GM19023 (cell line): ENCODE measurements at regions not wholly inside any gene's neighbourhood (a gene's known extent, or its start where the extent isn't known, plus 50 kb on each side); places are given as distances from the start of the nearest gene placed in this dataset.
"Not testable (repeated sequence)": the region's sequence is repeated elsewhere in the genome, so short reads cannot be mapped to it uniquely, and the experiment has no call there.

ENCODE experiments used
- ATAC-seq: cut with Tn5 transposase; IDR thresholded peaks from one replicate; pipeline ENCODE4 v1.9.1; 2021; ENCODE audit warnings: mild to moderate bottlenecking, moderate library complexity; ENCODE audit not compliant: unreplicated experiment

GRCh38 chr6:92114091-92114675 is 1305.2 kb downstream of the EPHA7 start:
- no peak for ATAC-seq

DNA sequence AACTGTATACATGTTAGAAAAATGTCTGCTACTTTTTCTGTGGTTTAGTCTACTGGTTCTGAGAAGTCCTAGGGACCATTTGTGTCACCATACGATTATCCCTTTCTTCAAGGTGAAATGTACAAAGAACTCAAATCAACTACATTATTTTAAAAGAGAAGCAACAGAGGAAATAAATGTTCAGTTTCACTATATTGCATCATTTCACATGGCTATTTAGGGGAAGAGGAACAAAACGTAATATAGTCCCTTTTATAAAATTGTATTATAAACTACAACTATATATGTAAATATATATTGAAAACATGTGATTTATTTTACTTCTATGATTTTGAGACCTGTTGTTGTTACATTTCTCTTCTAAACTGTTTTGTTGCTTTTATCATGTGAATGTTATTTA is 1308.0 kb downstream of the EPHA7 start:
- no peak for ATAC-seq

DNA sequence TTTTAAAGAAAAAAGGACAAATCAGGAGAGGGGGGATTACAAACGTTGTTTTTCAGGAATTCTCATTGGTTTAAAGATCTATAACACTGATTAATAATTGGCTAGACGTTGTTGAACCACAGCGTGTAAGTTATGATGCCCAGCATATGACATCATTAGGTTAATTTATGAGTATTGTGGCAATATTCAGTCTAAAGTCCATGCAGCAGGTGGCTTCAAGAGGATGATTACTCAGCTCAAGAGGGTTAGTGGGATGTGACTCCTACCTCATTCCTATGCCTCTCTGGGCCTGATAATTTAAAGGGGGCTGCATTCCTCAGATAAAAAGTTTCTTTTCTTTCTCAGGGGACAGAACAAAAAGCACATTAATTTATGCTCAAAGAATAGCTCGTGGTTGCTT is 1309.0 kb downstream of the EPHA7 start:
- no peak for ATAC-seq

DNA sequence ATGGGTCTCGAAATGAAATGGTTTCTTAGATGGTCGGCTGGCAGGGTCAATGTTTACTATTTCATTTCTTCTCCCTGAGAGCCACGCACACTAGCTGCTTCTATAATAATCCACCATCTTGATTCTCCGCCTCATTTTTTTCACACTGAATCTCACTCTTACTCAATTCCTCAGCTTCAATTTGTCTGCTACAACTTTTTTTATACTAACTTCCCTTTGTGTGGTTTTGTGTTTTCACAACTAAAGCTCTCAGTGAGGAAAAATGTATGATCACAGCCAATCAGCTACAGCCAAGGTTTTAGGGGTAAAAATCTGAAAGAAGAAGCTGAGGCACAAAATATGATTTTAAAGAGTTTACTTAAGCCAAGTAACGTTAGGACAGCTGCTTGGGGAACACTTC is 1309.4 kb downstream of the EPHA7 start:
- ATAC-seq: no peak

- ATAC-seq: no peak
Measured at GRCh38 chr6:92109256-92109655, 1310.1 kb downstream of the EPHA7 start.

DNA sequence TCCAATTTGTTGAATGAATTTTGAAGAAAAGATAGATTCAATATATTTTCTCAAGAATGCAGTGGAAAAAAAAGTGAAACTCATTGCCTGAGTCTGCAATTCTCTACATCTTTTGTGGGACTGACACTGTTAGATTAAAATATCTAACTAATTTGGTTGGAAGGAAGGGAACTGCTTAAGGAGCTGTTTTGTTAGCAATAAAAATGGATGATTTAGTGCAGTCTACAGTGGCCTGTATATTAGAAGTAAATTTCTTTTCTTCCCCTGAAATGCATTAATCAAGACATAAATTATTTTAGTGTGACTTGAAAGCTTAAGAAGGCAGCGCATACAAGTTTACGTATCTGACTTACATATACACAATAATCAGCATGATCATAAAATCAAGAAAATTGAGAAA is 1332.6 kb downstream of the EPHA7 start:
- ATAC-seq: no peak

DNA sequence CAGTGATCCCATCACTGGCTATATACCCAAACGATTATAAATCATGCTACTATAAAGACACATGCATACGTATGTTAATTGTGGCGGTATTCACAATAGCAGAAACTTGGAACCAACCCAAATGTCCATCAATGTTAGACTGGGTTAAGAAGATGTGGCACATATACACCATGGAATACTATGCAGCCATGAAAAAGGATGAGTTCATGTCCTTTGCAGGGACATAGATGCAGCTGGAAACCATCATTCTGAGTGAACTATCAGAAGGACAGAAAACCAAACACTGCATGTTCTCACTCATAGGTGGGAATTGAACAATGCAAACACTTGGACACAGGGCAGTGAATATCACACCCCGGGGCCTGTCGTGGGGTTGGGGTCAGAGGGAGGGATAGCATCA is 1335.4 kb downstream of the EPHA7 start:
- ATAC-seq: not testable (repeated sequence)

DNA sequence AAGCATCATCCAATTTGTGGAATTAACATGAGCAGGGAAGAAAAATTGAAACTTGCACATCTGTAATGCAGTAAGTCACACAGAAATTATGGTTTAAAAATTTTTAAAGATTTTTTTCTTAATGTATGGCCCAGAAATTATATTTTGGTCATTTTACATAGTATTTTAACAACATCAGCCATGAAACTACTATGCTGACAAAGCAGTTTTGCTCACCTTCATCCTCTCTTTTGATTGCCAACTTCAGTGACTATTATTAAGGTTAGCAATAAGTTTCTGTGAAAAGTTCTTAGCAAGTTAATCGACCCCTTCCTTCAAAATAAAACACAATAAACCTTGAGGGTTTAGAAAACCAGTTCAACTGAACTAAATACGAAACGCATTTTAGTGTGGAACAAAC is 1347.0 kb downstream of the EPHA7 start:
- no peak for ATAC-seq

- no peak for ATAC-seq
Measured at GRCh38 chr6:92069781-92070180, 1349.6 kb downstream of the EPHA7 start.

DNA sequence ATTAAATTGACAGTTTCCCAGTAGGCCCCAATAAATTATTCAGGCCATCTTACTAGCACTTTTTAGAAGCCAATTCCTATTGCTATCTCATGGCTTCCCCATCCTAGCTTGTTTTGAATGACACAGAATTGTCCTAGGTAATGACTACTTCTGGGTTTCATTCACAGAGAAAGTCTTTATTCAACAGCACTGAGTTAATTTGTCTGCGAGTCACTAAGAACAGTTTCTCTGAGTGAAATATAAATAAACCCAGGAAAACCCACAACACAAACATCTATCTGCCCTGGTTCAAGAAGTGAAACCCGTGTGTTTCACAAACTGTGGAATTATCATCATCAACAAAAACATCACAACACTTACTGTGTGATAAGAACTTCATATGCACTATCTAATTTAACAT is 1366.8 kb downstream of the EPHA7 start:
- no peak for ATAC-seq

DNA sequence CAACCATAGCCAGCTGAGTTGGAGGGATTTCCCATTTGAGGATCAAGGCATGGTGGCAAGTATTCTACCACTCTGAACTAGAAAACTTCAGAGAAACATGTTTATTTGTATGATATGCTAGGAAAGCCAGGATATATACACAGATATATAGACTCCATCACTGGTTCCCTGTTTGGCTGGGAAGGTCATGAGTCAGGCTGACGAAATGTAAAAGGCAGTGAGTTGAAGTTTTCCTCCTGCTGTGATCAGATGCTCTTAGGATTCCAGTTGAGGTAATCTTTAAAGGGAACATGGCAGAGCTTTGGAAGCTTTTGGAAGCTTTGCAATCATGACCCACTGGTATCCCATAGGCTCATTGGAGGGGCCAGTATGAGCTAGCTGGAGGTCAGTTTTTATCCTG is 1369.1 kb downstream of the EPHA7 start:
- ATAC-seq: no peak

DNA sequence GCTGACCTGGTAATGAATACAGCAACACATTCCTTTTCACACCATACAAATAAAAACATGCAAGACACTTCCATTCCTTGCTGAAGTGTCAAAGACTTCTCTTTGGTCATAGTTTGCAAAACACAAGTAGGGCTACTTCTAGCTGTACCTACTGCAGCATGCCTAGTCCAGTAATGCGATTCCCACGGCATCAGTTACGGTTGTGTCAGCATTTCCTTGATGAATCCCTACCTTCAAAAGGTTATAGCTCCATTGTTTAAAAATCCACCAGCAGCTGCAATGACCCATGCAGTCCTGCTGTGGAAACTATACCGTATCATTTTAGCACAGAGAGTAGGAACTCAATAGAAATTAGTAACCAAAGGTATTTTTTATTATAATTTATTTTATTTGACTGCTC is 1371.5 kb downstream of the EPHA7 start:
- no peak for ATAC-seq

DNA sequence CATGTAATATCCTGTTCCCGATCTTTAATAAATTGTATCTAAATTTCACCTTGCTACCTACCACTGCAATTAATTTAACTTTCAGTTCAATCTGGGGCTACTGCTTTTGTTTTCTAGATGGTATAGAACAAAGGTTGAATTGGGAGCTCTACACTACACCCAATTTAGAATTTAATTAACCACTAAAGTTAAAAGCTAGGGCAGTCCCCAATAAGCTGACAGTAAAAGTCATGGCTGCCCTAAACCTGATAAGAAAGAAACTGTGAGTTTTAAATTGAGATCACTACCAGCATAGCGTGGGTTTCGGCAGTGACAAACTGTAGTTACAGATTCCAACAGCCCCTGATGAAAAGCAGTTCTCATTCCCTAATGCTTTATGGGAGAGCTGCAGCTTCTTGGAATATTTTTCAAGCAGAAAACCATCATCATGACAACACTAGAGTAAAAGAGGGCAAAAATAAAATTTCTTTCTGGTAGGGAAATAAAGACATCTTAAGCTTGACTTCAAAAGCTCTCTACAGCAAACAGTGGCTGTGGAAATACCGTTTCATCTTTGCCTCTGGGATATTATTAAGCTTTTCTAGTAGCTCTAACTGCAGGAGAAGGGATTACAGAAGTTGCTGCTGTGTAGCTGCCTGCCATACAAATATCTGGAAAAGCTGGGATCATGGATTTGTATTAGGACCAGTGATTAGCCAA is 1372.1 kb downstream of the EPHA7 start:
- no peak for ATAC-seq

DNA sequence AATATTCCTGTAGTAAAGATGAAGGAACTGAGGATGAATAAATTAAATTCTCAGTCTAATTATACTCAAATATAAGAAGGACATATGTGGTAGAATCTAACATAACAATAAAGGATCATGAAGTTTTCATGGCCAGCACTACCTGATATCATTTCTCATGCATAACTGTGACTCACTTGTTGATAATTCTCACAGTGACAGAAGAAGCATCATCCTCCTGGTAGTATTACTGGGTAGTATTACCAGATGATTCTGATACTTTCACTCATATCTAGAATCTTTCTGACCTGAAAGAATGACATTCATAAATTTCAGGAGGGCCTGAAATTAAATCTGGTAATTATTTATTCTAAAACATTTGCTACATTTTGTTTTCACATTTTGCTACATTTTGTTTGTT is 1375.0 kb downstream of the EPHA7 start:
- ATAC-seq: no peak

DNA sequence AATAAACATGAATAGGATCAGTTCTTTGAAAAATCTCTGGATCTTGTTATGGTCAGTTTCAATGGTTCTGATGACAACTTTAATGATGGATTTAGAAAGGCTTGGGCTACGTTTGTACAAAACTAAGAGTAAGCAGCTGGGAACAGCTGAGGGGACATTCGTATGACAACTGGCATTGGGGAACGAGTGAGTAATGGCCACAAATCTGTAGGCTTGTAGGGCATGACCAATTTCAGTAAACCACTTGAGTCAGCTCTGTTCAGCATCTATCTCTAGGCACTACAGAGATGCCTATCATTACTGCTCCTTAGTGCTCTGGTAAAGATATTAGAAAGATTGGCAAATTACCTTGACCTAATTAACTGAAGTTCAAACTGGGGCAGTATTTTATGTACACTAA is 1375.6 kb downstream of the EPHA7 start:
- no peak for ATAC-seq

- ATAC-seq: no peak
Measured at GRCh38 chr6:92026878-92027277, 1392.5 kb downstream of the EPHA7 start.

DNA sequence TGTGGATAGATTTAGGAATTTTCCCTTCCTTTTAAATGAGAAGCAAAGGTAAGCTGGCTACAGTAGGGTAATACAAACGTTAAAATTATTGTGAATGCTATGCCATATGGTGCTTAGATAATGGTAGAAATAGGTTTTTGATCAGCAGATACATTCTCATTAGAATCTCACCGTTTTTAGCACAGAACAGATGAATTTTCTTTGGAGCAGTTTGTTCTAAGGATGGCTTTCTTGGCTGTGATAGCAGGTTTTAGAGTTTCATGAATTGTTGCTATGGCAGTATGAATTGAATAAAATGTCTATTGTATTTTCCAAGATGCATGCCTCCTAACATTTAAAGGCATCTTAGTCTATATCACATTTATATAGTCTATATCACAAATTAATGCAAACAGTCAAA is 1394.5 kb downstream of the EPHA7 start:
- no peak for ATAC-seq

GRCh38 chr6:92024110-92024509 is 1395.2 kb downstream of the EPHA7 start:
- ATAC-seq: no peak

- ATAC-seq: no peak
Measured at GRCh38 chr6:92023410-92023966, 1395.9 kb downstream of the EPHA7 start.

- no peak for ATAC-seq
Measured at GRCh38 chr6:92011681-92012245, 1407.6 kb downstream of the EPHA7 start.

GRCh38 chr6:92008757-92009502 is 1410.4 kb downstream of the EPHA7 start:
- no peak for ATAC-seq

DNA sequence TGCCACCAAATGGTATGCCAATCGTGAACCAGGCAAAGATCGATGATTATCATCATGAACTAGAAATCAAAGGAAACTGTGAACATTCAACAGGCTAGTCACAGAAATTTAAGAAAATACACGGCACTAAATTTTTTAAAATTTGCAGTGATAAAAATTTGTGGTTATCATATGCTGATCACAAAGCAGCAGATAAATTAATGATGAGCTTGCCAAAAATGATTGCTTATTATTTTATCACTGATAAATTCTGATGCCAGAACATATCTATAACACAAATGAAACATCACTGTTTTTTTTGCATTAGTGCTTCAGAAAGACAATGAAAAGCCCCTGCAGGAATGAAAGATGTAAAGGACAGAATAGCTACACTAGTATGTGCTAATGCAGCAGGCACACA is 1413.2 kb upstream of the MAP3K7 start:
- ATAC-seq: no peak
